D721Med (cell line): ENCODE measurements at regions not wholly inside any gene's neighbourhood (a gene's known extent, or its start where the extent isn't known, plus 50 kb on each side); places are given as distances from the start of the nearest gene placed in this dataset.

ENCODE experiments used
- DNase-seq: peaks from one replicate; pipeline ENCODE4 v3.0.0; 2011; ENCODE audit warnings: low spot score; ENCODE audit not compliant: insufficient read length
- FAIRE-seq: peaks from 2 replicates; lab custom pipeline; 2011; peaks lifted over from hg19 to GRCh38; lab: Jason Lieb, UNC
- TF ChIP-seq, protein P1 (sequence below): IDR thresholded peaks from 2 replicates; pipeline ENCODE4 v1.5.1; 2012; ENCODE audit warnings: mild to moderate bottlenecking, control low read depth; ENCODE audit not compliant: insufficient read depth; ENCODE audit errors: missing control alignments

DNA sequence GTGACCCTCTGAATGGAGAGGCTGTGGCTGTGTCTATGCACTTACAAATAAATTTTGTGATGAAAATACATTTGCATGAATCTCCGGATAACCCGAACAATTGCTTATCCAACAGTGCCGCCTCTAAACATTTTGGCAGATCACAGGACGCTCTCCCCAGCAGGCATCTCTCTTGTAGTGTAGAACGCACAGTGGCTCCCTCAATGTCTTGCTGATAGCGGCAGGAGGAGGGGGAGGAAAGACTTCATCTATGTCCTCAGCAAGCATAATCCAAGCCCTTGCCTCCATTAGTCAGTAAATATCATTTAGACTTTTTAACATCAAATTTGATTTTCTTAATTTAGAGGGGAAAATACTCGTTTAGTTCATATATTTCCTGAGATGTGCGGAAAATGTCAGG is 318.1 kb upstream of the IGF1R start:
- TF ChIP-seq, protein P1, sequence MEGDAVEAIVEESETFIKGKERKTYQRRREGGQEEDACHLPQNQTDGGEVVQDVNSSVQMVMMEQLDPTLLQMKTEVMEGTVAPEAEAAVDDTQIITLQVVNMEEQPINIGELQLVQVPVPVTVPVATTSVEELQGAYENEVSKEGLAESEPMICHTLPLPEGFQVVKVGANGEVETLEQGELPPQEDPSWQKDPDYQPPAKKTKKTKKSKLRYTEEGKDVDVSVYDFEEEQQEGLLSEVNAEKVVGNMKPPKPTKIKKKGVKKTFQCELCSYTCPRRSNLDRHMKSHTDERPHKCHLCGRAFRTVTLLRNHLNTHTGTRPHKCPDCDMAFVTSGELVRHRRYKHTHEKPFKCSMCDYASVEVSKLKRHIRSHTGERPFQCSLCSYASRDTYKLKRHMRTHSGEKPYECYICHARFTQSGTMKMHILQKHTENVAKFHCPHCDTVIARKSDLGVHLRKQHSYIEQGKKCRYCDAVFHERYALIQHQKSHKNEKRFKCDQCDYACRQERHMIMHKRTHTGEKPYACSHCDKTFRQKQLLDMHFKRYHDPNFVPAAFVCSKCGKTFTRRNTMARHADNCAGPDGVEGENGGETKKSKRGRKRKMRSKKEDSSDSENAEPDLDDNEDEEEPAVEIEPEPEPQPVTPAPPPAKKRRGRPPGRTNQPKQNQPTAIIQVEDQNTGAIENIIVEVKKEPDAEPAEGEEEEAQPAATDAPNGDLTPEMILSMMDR, result no peak
- no peak for FAIRE-seq
- DNase-seq, result no peak

DNA sequence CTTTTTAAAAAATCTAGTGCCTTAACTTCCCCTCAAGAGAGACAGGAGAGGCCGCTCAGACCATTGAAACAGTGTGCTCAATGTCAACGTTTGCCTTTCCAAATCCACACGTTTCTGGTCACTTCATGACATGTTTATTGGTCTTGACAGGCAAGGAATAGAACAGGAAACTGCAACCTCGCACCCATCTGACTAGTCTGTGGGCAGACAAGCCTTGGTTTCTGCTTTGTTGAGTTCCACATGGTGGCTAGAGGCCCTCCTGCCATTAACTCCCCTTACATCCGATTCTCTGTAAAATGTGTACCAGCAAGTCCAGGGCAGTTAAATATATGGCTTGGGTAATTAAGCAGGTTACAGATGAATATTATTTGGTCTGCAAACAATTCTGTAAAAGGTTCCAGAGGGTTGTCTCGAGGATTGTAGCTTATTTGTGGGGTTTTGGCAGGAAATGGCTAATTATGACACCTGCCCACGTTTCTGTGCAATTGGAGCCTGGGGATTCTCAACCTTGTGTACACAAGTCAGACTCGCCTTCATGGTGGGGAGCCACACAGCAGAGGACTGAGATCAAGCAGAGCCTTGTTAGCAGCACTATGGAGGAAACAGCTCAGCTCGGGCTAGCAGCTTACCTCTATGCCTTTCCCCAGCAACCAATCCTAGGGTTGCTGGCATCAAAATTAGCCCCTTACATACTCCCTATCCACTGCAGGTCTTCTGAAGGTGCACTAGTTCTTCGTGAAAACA is 317.5 kb upstream of the IGF1R start:
- FAIRE-seq, result no peak
- TF ChIP-seq, protein P1, result no peak
- DNase-seq, result no peak

DNA sequence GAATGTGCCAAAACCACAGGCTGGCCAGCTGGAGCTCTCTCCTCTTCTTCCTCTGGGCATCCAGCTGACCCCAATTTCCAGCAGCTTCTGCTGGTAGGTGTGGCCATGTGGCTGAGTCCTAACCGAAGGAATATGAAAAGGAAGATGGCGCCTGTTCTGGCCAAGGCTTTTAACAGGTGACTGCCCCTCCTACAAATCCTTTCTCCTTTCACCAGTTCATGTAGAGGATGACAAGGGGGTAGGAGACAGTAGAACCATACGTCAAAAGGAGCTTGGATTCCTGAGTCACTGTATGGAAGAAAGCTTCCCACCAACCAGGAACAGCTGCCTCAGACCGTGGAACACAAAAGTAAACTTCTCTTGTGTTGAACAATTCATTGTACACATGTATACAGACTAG is 316.7 kb upstream of the IGF1R start:
- TF ChIP-seq, protein P1, result no peak
- no peak for FAIRE-seq
- DNase-seq, result no peak

DNA sequence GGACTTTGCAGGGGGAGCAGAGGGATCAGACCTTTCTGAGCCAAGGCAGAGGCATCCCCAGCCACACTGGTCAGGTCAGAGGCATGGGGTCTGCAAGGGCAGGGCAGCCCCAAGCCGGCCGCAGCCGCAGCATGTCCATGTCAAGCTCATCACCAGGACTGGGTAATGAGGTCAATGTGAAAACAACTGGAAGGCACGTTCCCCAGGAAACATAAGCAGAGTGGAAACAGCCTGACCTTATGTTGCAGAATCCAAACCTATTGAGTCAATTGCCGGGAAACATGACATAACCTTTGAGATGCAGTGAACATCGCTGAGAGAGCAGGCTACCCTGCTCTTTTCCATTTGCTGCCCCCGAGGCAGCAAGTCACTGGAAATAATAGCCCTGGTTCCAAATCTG is 315.1 kb upstream of the IGF1R start:
- DNase-seq (no peak), FAIRE-seq (no peak)
- TF ChIP-seq, protein P1, result no peak

DNA sequence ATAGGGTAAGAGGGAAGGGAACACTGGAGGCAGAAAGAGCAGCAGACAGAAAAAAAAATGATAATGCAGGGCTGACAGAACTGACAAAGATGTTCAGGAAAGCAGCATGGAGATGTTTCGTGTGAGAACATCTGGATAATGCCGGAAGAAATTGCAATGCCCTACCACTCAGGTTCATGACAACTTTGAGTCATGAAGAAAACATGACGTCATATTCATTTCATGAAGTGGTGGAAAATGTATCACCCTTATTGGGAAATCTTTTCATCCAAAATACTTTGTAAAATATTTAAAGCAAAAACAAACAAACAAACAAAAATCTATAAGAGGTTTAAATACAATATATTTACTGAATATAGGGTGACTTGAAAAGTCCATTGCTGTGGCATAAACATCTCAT is 305.4 kb upstream of the IGF1R start:
- DNase-seq (no peak), FAIRE-seq (no peak)
- TF ChIP-seq, protein P1, result no peak

DNA sequence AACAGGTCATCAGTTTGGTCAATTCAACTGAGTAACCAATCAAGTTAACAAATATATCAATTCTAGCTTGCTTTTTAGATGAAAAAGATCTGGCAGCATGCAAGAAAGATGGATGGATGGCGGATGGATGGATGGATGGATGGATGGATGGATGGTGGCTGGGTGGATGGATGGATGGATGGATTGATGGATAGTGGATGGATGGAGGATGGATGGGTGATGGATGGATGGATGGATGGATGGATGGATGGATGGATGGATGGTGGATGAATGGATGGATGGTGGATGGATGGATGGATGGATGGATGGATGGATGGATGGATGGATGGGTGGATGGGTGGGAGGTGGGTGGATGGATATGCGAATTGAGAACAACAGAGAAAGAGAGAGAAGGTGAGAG is 303.7 kb upstream of the IGF1R start:
- no peak for FAIRE-seq
- TF ChIP-seq, protein P1, result no peak

DNA sequence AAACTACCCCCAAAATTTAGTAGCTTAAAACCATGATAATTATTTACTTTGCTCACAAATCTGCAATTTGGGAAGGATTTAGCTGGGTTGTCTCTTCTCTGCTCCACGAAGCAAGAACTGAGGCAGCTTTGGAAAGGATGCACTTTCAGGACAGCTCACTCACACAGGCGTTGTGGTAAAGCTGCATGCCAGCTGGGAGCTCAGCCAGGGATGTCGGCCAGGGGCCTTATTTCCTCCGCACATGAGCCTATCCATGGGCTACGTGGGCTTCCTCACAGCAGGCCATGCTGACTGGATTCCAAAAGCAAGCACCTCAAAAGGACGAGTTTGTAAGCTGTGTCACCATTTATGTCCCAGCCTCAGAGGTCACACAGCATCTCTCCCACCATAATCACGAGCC is 301.3 kb upstream of the IGF1R start:
- DNase-seq (no peak), FAIRE-seq (no peak)
- TF ChIP-seq, protein P1, result no peak

More for the DNA sequence above, 303.7 kb upstream of the IGF1R start:
- DNase-seq, result no peak
